Fibroblast of lung (primary cell): ENCODE measurements at regions not wholly inside any gene's neighbourhood (a gene's known extent, or its start where the extent isn't known, plus 50 kb on each side); places are given as distances from the start of the nearest gene placed in this dataset.
"Not testable (repeated sequence)": the region's sequence is repeated elsewhere in the genome, so short reads cannot be mapped to it uniquely, and the experiment has no call there.

Experiments used
- DNase-seq, 2 donors: peaks; one replicate each; pipeline versions ENCODE4 v3.0.0 to v3.0.0-alpha.2; 2010; ENCODE audit warnings: low read depth in 2 of 2
- H2AFZ ChIP-seq: 2 replicates; pipeline ENCODE4 v1.5.1; 2012; ENCODE audit warnings: low read length, control low read depth, inconsistent platforms
- H3K27ac ChIP-seq: 2 replicates; pipeline ENCODE4 v1.5.1; 2011; ENCODE audit warnings: low read length, control low read depth; ENCODE audit not compliant: insufficient read depth
- H3K27me3 ChIP-seq: 2 replicates; pipeline ENCODE4 v1.5.1; 2011; ENCODE audit warnings: mild to moderate bottlenecking, low read length; ENCODE audit not compliant: control insufficient read depth, insufficient read depth
- H3K36me3 ChIP-seq: 2 replicates; pipeline ENCODE4 v1.5.1; 2011; ENCODE audit warnings: low read length; ENCODE audit not compliant: control insufficient read depth, insufficient read depth
- H3K4me1 ChIP-seq: 2 replicates; pipeline ENCODE4 v1.5.1; 2011; ENCODE audit warnings: low read length; ENCODE audit not compliant: control insufficient read depth, insufficient read depth; ENCODE audit errors: extremely low read depth
- H3K4me2 ChIP-seq: 2 replicates; pipeline ENCODE4 v1.5.1; 2011; ENCODE audit warnings: low read length, control low read depth; ENCODE audit not compliant: insufficient read depth; ENCODE audit errors: extremely low read depth
- H3K4me3 ChIP-seq, 4 experiments: fragments of 200-600 bp in 1 of 4; sonication (generic) in 1 of 4; replicated peaks in 1 of 4; 2 replicates each; pipeline ENCODE4 v1.5.1; 2011 to 2016; ENCODE audit warnings: low read length in 4 of 4, low read depth in 3 of 4, mild to moderate bottlenecking in 3 of 4, control low read depth in 2 of 4, inconsistent platforms in 1 of 4, mixed read lengths in 1 of 4; ENCODE audit not compliant: insufficient read depth in 1 of 4; ENCODE audit errors: control extremely low read depth in 1 of 4
- H3K79me2 ChIP-seq: 2 replicates; pipeline ENCODE4 v1.5.1; 2012; ENCODE audit warnings: mild to moderate bottlenecking, low read length, inconsistent platforms; ENCODE audit not compliant: control insufficient read depth, insufficient read depth
- H3K9ac ChIP-seq: 2 replicates; pipeline ENCODE4 v1.5.1; 2011; ENCODE audit warnings: mild to moderate bottlenecking, low read length, control low read depth; ENCODE audit not compliant: insufficient read depth
- H3K9me3 ChIP-seq: 2 replicates; pipeline ENCODE4 v1.5.1; 2012; ENCODE audit warnings: low read depth, low read length; ENCODE audit not compliant: control insufficient read depth, insufficient read depth
- H4K20me1 ChIP-seq: 2 replicates; pipeline ENCODE4 v1.5.1; 2011; ENCODE audit warnings: low read length; ENCODE audit not compliant: control insufficient read depth, insufficient read depth; ENCODE audit errors: extremely low read depth
- CTCF ChIP-seq, 2 donors: IDR thresholded peaks in 1 of 2; conservative IDR thresholded peaks in 1 of 2; 1 replicate in 1 of 2; 2 replicates in 1 of 2; pipeline ENCODE4 v1.5.1; 2011 to 2012; ENCODE audit warnings: low read length in 2 of 2, control low read depth in 1 of 2, inconsistent platforms in 1 of 2, low read depth in 1 of 2, mild to moderate bottlenecking in 1 of 2
- EZH2 ChIP-seq: IDR thresholded peaks from 2 replicates; pipeline ENCODE4 v1.5.1; 2012; ENCODE audit warnings: low read length, control low read depth, mild to moderate bottlenecking; ENCODE audit errors: missing control alignments

DNA sequence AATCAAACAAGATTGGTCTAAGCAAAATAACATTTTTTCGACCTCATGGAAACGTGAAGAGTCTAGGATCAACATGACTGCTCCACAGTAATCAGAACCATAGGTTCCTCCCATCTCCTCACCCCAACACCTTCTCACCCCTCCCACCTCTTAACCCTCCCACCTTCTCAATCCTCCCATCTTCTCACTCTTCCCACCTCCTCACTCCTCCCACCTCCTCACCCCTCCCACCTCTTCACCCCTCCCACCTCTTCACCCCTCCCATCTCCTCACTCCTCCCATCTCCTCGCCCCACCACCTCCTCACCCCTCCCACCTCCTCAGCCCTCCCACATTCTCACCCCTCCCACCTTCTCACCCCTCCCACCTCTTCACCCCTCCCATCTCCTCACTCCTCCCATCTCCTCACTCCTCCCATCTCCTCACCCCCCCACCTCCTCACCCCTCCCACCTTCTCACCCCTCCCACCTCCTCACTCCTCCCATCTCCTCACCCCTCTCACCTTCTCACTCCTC lies 567.4 kb downstream of the C6orf118 start:
- H3K79me2 ChIP-seq = no peaks in the 10 kb centered on the region

GRCh38 chr6:164736090-164736489 lies 573.3 kb downstream of the C6orf118 start:
- not testable (repeated sequence) for H3K4me3 ChIP-seq, H3K4me2 ChIP-seq, H4K20me1 ChIP-seq, H3K9me3 ChIP-seq, DNase-seq, H3K27ac ChIP-seq, H3K4me1 ChIP-seq, H3K9ac ChIP-seq, H3K79me2 ChIP-seq, H3K27me3 ChIP-seq, H3K36me3 ChIP-seq, H2AFZ ChIP-seq

More for the DNA sequence above, 567.4 kb downstream of the C6orf118 start:
- H3K4me1 ChIP-seq = no peaks in the 10 kb centered on the region
- H3K27ac ChIP-seq = no peak overlapping the region
- no peaks in the 10 kb centered on the region for H3K36me3 ChIP-seq
- H3K4me2 ChIP-seq = no peak overlapping the region
- no peak overlapping the region for H2AFZ ChIP-seq
- TF ChIP-seq EZH2 (no peak), CTCF (conservative IDR thresholded peaks at IDR 0.05 in 1 of 2, IDR thresholded peaks at IDR 0.05 in 1 of 2; ENCODE audit: low read depth in 1 of 2, low read length in 2 of 2) (no peak)
- H3K9me3 ChIP-seq = no peaks in the 10 kb centered on the region
- no peaks in the 10 kb centered on the region for H3K27me3 ChIP-seq
- H3K9ac ChIP-seq = no peak overlapping the region
- no peaks in the 10 kb centered on the region for H4K20me1 ChIP-seq
- no peak overlapping the region for H3K4me3 ChIP-seq
- no peak for DNase-seq

- H3K27ac ChIP-seq = no peak overlapping the region
These were observed 577.9 kb downstream of the C6orf118 start for GRCh38 chr6:164731539-164731938.

More at GRCh38 chr6:164731539-164731938, 577.9 kb downstream of the C6orf118 start:
- no peaks in the 10 kb centered on the region for H3K27me3 ChIP-seq
- H3K9ac ChIP-seq = no peak overlapping the region
- H3K79me2 ChIP-seq = no peaks in the 10 kb centered on the region
- no peak overlapping the region for H3K4me3 ChIP-seq
- TF ChIP-seq CTCF (conservative IDR thresholded peaks at IDR 0.05 in 1 of 2, IDR thresholded peaks at IDR 0.05 in 1 of 2; ENCODE audit: low read depth in 1 of 2, low read length in 2 of 2) = no peak
- no peak for TF ChIP-seq EZH2
- H3K4me1 ChIP-seq = no peaks in the 10 kb centered on the region
- no peak for DNase-seq
- no peak overlapping the region for H2AFZ ChIP-seq
- H3K9me3 ChIP-seq = no peaks in the 10 kb centered on the region
- H4K20me1 ChIP-seq = no peaks in the 10 kb centered on the region
- no peaks in the 10 kb centered on the region for H3K36me3 ChIP-seq
- H3K4me2 ChIP-seq = no peak overlapping the region
